ENCODE measurements at regions not wholly inside any gene's neighbourhood (a gene's known extent, or its start where the extent isn't known, plus 50 kb on each side); places are given as distances from the start of the nearest gene placed in this dataset.

- TF ChIP-seq CHD2 (IDR thresholded peaks at IDR 0.05; ENCODE audit: low read length, partially characterized antibody) (no peak), RCOR1 (IDR thresholded peaks at IDR 0.05; ENCODE audit: low read depth, low read length) (no peak), RAD21 (conservative IDR thresholded peaks at IDR 0.05 in 1 of 2, IDR thresholded peaks at IDR 0.05 in 1 of 2) (no peak), RNF2 (IDR thresholded peaks at IDR 0.05; ENCODE audit: borderline replicate concordance, low read depth) (no peak), TP53 (CRISPR knock-in tag; IDR thresholded peaks at IDR 0.05) (no peak), JUN (IDR thresholded peaks at IDR 0.05) (no peak), CEBPB (IDR thresholded peaks at IDR 0.05) (no peak), ZSCAN20 (CRISPR knock-in tag; IDR thresholded peaks at IDR 0.05) (no peak), RFX5 (IDR thresholded peaks at IDR 0.05) (no peak), MAFK (IDR thresholded peaks at IDR 0.05; ENCODE audit: partially characterized antibody) (no peak), CHD4 (IDR thresholded peaks at IDR 0.05; ENCODE audit: borderline replicate concordance) (no peak), RARB (CRISPR knock-in tag; IDR thresholded peaks at IDR 0.05) (no peak), HMGXB4 (CRISPR knock-in tag; IDR thresholded peaks at IDR 0.05; ENCODE audit: borderline replicate concordance) (no peak), PHF8 (IDR thresholded peaks at IDR 0.05; ENCODE audit: borderline replicate concordance, low read depth) (no peak), BCL3 (IDR thresholded peaks at IDR 0.05) (no peak), KDM1A (IDR thresholded peaks at IDR 0.05; ENCODE audit: low read depth) (no peak), GATA3 (IDR thresholded peaks at IDR 0.05; ENCODE audit: borderline replicate concordance) (no peak)
- TF ChIP-seq, protein P1, sequence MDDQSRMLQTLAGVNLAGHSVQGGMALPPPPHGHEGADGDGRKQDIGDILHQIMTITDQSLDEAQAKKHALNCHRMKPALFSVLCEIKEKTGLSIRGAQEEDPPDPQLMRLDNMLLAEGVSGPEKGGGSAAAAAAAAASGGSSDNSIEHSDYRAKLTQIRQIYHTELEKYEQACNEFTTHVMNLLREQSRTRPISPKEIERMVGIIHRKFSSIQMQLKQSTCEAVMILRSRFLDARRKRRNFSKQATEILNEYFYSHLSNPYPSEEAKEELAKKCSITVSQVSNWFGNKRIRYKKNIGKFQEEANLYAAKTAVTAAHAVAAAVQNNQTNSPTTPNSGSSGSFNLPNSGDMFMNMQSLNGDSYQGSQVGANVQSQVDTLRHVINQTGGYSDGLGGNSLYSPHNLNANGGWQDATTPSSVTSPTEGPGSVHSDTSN (IDR thresholded peaks at IDR 0.05), result no peak
- TF ChIP-seq, protein P2, sequence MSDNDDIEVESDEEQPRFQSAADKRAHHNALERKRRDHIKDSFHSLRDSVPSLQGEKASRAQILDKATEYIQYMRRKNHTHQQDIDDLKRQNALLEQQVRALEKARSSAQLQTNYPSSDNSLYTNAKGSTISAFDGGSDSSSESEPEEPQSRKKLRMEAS (IDR thresholded peaks at IDR 0.05), result no peak
- TF ChIP-seq, protein P3, sequence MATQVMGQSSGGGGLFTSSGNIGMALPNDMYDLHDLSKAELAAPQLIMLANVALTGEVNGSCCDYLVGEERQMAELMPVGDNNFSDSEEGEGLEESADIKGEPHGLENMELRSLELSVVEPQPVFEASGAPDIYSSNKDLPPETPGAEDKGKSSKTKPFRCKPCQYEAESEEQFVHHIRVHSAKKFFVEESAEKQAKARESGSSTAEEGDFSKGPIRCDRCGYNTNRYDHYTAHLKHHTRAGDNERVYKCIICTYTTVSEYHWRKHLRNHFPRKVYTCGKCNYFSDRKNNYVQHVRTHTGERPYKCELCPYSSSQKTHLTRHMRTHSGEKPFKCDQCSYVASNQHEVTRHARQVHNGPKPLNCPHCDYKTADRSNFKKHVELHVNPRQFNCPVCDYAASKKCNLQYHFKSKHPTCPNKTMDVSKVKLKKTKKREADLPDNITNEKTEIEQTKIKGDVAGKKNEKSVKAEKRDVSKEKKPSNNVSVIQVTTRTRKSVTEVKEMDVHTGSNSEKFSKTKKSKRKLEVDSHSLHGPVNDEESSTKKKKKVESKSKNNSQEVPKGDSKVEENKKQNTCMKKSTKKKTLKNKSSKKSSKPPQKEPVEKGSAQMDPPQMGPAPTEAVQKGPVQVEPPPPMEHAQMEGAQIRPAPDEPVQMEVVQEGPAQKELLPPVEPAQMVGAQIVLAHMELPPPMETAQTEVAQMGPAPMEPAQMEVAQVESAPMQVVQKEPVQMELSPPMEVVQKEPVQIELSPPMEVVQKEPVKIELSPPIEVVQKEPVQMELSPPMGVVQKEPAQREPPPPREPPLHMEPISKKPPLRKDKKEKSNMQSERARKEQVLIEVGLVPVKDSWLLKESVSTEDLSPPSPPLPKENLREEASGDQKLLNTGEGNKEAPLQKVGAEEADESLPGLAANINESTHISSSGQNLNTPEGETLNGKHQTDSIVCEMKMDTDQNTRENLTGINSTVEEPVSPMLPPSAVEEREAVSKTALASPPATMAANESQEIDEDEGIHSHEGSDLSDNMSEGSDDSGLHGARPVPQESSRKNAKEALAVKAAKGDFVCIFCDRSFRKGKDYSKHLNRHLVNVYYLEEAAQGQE (IDR thresholded peaks at IDR 0.05), result no peak
- Histone ChIP-seq H3K4me1 (no peaks in the 10 kb centered on the region), H3K4me3 (no peak overlapping the region), H3K9me3 (no peaks in the 10 kb centered on the region), H3K27ac (no peak overlapping the region), H3K4me2 (no peak overlapping the region)
- FAIRE-seq (no peak), ATAC-seq (no peak), DNase-seq (ENCODE audit: low read depth in 1 of 2, low spot score in 1 of 2) (no peak)
- WGBS (ENCODE audit: missing lambda C conversion rate), result 2% methylated on average over 4 of the region's 4 CpGs
- ChIA-PET POLR2A (no interaction called here), CTCF (no interaction called here)
Observed at GRCh38 chr14:82740547-82740946, 1206.9 kb upstream of the SEL1L start.

GRCh38 chr14:82755476-82755875 lies 1221.8 kb upstream of the SEL1L start:
- POLR2A ChIA-PET, result no interaction called here
- H3K27ac ChIP-seq, result no peak overlapping the region
- no peak for FAIRE-seq
- CTCF ChIA-PET, result no interaction called here
- H3K4me1 ChIP-seq, result no peaks in the 10 kb centered on the region
- 15% methylated on average over 3 of the region's 3 CpGs for WGBS (ENCODE audit: missing lambda C conversion rate)
- no peak for DNase-seq (ENCODE audit: low read depth in 1 of 2, low spot score in 1 of 2)
- H3K4me2 ChIP-seq, result no peak overlapping the region
- TF ChIP-seq FOSL2 (IDR thresholded peaks at IDR 0.05) (no peak), FOSL2 (CRISPR knock-in tag; IDR thresholded peaks at IDR 0.05) (no peak), HEYL (CRISPR knock-in tag; IDR thresholded peaks at IDR 0.05) (no peak), ZSCAN20 (CRISPR knock-in tag; IDR thresholded peaks at IDR 0.05) (no peak), POLR2AphosphoS2 (conservative IDR thresholded peaks at IDR 0.05; ENCODE audit: low read length) (no peak), ZFP36 (IDR thresholded peaks at IDR 0.05; ENCODE audit: borderline replicate concordance, partially characterized antibody) (no peak), CBX2 (IDR thresholded peaks at IDR 0.05; ENCODE audit: borderline replicate concordance, low read depth) (no peak), KDM1A (IDR thresholded peaks at IDR 0.05; ENCODE audit: low read depth) (no peak), RAD21 (conservative IDR thresholded peaks at IDR 0.05 in 1 of 2, IDR thresholded peaks at IDR 0.05 in 1 of 2) (no peak), TFCP2L1 (CRISPR knock-in tag; IDR thresholded peaks at IDR 0.05) (no peak)
- ATAC-seq, result no peak
- H3K9me3 ChIP-seq, result no peaks in the 10 kb centered on the region
- H3K4me3 ChIP-seq, result no peak overlapping the region
